GM20000 (cell line): ENCODE measurements at regions not wholly inside any gene's neighbourhood (a gene's known extent, or its start where the extent isn't known, plus 50 kb on each side); places are given as distances from the start of the nearest gene placed in this dataset.

Experiments
- DNase-seq: peaks from one replicate; pipeline ENCODE4 v3.0.0; 2012; ENCODE audit warnings: low spot score
- CTCF ChIP-seq: IDR thresholded peaks from 2 replicates; pipeline ENCODE4 v1.5.1; 2012; ENCODE audit warnings: mild to moderate bottlenecking, control low read depth; ENCODE audit errors: extremely low read depth, missing control alignments

- TF ChIP-seq CTCF: no peak
Observed at GRCh38 chr7:145489609-145490008, 627.0 kb upstream of the CNTNAP2 start.

GRCh38 chr7:145488816-145489215 is 627.8 kb upstream of the CNTNAP2 start:
- no peak for DNase-seq
- no peak for TF ChIP-seq CTCF

More at GRCh38 chr7:145489609-145490008, 627.0 kb upstream of the CNTNAP2 start:
- DNase-seq: no peak

GRCh38 chr7:145481985-145482384 is 634.6 kb upstream of the CNTNAP2 start:
- TF ChIP-seq CTCF: no peak
- no peak for DNase-seq

GRCh38 chr7:145478541-145478940 is 638.1 kb upstream of the CNTNAP2 start:
- no peak for TF ChIP-seq CTCF
- no peak for DNase-seq

DNA sequence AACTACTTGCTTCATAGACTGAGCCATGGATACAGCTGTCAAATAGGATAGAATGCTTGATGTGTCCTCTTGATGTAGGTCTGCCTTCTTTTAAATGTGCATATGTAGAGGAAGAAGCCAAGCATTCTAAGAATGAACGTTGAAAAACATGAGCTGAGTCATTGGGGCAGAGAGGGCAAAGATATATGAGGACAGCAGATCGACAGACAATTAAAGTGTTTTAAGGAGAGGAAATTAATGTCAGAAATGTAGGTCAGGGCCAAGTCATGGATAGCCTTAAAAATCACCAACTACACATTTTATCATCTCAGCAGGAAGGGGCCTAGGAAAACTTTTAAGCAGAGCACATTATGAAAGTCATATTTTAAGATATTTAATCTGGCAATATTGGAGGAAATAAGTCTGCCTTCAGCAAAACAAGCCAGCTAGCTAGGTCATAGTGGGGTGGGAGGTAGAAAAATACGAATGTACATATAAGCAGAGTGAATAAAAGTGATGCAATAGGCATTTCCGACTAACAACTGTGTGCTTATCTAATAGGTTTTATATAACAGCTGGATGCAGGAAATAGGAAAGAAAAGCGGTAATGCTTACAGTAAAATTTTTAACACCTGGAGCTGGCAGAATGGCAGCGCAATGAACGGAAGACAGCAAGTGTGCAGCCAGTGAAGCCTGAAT is 638.3 kb upstream of the TPK1 start:
- TF ChIP-seq CTCF: no peak
- no peak for DNase-seq

DNA sequence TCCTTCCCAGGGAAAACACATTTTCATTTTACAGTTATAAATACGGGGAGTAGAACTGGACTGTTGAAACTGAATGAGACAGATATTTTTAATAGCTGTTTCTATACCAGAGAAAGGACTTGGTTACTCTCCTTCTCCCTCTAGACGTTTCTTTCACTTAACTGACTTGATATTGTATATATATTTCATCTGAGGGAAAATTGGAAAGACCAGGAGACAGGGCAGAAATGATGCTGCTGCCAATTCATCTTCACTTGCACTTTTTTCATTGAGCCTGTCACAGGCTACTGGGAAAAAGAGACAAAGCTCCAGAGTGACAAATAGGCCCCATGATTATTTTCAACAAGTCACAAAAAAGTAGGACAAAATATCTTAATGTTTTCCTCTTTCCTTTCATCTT is 636.0 kb upstream of the TPK1 start:
- no peak for TF ChIP-seq CTCF
- DNase-seq: no peak

GRCh38 chr7:145464287-145464686 is 628.4 kb upstream of the TPK1 start:
- no peak for TF ChIP-seq CTCF
- DNase-seq: no peak
